ENCODE measurements at regions not wholly inside any gene's neighbourhood (a gene's known extent, or its start where the extent isn't known, plus 50 kb on each side); places are given as distances from the start of the nearest gene placed in this dataset.
A peak's percentile ranks its signal among the peaks of the same experiment; 100 is the strongest.

DNA sequence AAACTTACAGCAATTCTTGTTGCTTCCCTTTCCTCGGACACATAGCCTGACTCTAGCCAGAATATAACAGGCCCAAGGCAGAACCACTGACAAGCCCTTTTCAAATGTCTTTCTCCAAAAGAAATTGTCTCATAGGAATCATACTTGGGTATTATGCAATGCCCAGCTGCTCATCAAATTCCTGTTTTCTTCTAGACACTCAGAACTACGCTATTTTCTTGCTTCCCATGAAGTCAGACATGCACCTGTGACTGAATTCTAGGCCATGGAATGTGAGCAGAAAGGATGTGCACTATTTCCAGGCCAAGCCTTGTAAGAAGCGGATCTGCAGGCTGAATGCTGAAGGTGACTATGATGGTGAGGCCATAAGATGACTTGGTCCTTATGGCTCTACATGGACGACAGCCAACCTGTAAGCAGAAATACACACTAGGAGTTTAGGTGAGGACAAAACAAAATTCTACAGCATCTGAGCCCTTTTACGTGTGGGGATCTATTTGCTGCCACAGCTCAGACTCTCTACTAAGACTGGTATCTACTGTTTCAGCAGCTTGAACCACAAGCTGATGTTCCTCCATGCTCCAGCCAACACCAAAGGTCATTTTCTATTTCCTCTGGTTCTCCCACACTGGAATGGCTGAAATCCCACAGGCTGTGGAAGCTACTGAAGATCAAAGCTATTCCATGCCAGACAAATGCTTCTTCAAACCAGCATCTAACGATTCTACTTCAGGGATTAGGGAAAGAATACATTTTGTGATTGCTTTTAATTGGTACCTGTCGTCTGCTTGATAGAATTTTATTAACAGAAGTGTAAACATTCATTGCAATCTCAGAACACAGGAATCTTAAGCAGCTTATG lies 378.7 kb downstream of the RBM43 start:
- H3K27me3 Mint-ChIP-seq (ENCODE audit: low read depth): no peaks in the 10 kb centered on the region
- TF ChIP-seq, protein P1, sequence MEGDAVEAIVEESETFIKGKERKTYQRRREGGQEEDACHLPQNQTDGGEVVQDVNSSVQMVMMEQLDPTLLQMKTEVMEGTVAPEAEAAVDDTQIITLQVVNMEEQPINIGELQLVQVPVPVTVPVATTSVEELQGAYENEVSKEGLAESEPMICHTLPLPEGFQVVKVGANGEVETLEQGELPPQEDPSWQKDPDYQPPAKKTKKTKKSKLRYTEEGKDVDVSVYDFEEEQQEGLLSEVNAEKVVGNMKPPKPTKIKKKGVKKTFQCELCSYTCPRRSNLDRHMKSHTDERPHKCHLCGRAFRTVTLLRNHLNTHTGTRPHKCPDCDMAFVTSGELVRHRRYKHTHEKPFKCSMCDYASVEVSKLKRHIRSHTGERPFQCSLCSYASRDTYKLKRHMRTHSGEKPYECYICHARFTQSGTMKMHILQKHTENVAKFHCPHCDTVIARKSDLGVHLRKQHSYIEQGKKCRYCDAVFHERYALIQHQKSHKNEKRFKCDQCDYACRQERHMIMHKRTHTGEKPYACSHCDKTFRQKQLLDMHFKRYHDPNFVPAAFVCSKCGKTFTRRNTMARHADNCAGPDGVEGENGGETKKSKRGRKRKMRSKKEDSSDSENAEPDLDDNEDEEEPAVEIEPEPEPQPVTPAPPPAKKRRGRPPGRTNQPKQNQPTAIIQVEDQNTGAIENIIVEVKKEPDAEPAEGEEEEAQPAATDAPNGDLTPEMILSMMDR (conservative IDR thresholded peaks at IDR 0.05): no peak
- peaks cover 13% of the 10 kb centered on the region for H3K36me3 Mint-ChIP-seq (ENCODE audit: low read depth)
- peaks cover 13% of the 10 kb centered on the region for H3K9me3 Mint-ChIP-seq
- no peak overlapping the region for H3K4me3 Mint-ChIP-seq
- DNase-seq (ENCODE audit: low read depth, low spot score): no peak
- peaks cover 11% of the 10 kb centered on the region for H3K4me1 Mint-ChIP-seq
- no peak overlapping the region for H3K27ac Mint-ChIP-seq (ENCODE audit: unreplicated experiment)

DNA sequence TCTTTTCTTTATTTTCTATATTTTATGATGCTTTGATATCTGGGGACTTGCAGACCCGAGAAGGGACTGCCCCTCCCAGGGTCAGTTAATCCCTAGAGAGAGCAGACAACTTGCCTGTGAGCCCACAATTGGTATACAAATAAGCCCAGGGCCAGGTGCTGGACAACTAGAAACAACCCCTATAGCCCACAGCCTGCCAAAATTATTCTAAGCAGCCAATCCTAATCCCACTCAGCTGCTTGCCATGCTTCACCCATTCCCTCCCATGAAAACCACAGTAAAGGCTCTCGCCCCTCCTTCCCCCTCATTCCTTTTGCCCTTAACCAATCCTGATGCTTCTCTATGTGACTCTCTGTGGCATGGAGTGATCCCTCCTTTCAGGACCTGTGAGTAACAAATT lies 380.7 kb downstream of the RBM43 start:
- TF ChIP-seq, protein P1 (conservative IDR thresholded peaks at IDR 0.05): no peak
- no peak for DNase-seq (ENCODE audit: low read depth, low spot score)
- no peaks in the 10 kb centered on the region for H3K27me3 Mint-ChIP-seq (ENCODE audit: low read depth)
- no peak overlapping the region for H3K4me3 Mint-ChIP-seq
- H3K36me3 Mint-ChIP-seq (ENCODE audit: low read depth): peaks cover 18% of the 10 kb centered on the region
- H3K9me3 Mint-ChIP-seq: peaks cover 17% of the 10 kb centered on the region
- H3K27ac Mint-ChIP-seq (ENCODE audit: unreplicated experiment): no peak overlapping the region
- H3K4me1 Mint-ChIP-seq: peaks cover 26% of the 10 kb centered on the region

DNA sequence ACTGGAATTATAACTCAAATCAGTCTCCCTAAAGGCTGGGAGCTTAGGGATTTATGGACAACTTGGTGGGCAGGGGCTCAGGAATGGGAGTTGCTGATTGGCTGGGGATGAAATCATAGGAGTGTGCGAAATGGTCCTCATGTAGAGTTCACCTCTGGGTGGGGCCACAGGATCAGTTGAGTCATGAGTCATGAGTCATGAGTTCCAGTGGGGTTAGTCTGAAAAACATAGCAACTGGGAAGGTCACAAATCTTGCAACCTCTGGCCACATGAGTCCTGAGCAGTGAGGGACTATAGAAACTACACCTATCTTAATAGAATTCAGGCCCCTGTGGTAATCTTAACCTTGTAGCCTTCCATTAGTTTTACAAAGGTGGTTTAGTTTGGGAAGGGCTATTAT lies 383.3 kb downstream of the RBM43 start:
- no peak overlapping the region for H3K27ac Mint-ChIP-seq (ENCODE audit: unreplicated experiment)

DNA sequence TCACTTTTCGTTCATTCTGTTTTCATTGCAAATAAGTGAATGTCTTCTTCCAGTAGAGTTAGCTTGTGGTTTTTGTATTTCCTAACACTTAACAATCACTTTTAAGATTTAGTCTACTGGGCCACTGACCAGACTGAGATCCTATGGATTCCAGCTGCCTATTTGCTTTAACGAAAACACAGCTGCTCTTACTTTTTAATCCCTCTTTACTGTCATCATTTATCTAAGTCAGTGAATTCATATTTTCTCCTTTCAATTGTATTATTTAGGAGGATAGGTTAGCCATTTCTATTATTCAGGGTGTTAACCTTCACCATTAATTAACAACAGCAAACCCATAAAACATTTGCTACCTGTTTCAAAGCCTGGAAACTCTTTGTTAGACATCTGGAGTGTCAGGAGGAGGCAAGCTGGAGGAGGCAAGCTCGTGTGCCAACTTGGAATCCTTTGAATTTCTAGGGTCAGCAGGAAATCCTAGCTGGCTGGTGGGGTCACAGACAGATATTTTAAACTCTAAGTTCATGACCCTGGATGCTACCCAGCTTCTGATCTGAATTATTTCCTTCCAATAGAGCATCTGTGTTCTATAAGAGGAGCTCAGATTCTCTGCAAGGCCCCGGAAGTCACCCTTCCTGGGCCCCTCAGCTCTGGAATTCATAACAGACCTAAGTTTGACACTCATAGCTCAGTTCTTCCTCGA lies 385.3 kb downstream of the RBM43 start:
- peaks cover 14% of the 10 kb centered on the region for H3K36me3 Mint-ChIP-seq (ENCODE audit: low read depth)
- no peak for DNase-seq (ENCODE audit: low read depth, low spot score)
- H3K4me3 Mint-ChIP-seq: peak overlapping the region; percentile 65
- peaks cover 59% of the 10 kb centered on the region for H3K4me1 Mint-ChIP-seq
- no peaks in the 10 kb centered on the region for H3K27me3 Mint-ChIP-seq (ENCODE audit: low read depth)
- H3K9me3 Mint-ChIP-seq: peaks cover 11% of the 10 kb centered on the region
- H3K27ac Mint-ChIP-seq (ENCODE audit: unreplicated experiment): peak overlapping the region; percentile 95
- TF ChIP-seq, protein P1 (conservative IDR thresholded peaks at IDR 0.05): no peak

More for the DNA sequence above, 383.3 kb downstream of the RBM43 start:
- Mint-ChIP-seq H3K4me3 (no peak overlapping the region), H3K4me1 (peaks cover 45% of the 10 kb centered on the region), H3K36me3 (ENCODE audit: low read depth) (peaks cover 14% of the 10 kb centered on the region), H3K27me3 (ENCODE audit: low read depth) (no peaks in the 10 kb centered on the region), H3K9me3 (peaks cover 13% of the 10 kb centered on the region)
- DNase-seq (ENCODE audit: low read depth, low spot score): no peak
- TF ChIP-seq, protein P1 (conservative IDR thresholded peaks at IDR 0.05): no peak

DNA sequence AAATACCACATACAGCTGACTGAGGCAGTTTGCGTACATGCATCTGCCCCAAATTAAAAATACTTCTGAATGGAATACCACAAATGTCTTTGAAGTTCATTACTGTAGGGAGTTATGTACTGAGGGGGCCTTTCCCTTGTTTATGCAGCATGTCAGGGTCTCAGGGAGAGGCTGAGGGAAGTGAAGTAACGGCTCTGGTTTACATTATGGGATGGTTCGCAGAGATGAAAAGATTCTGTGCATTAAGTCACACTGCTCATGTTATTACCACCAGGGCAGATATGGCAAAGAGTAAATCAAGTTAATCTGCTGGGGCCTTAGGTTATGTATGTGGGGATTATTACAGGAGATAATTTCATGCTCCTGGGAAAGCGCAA lies 385.9 kb upstream of the RND3 start:
- Mint-ChIP-seq H3K27ac (ENCODE audit: unreplicated experiment) (no peak overlapping the region), H3K4me3 (peak overlapping the region; percentile 38), H3K36me3 (ENCODE audit: low read depth) (peaks cover 4% of the 10 kb centered on the region), H3K9me3 (peaks cover 10% of the 10 kb centered on the region), H3K4me1 (peaks cover 66% of the 10 kb centered on the region), H3K27me3 (ENCODE audit: low read depth) (no peaks in the 10 kb centered on the region)
- DNase-seq (ENCODE audit: low read depth, low spot score): no peak
- TF ChIP-seq, protein P1 (conservative IDR thresholded peaks at IDR 0.05): no peak

Data from neural crest cell (in vitro differentiated cells).